Neutrophil (primary cell): ENCODE measurements at regions not wholly inside any gene's neighbourhood (a gene's known extent, or its start where the extent isn't known, plus 50 kb on each side); places are given as distances from the start of the nearest gene placed in this dataset.

ENCODE experiments used
- H3K27ac ChIP-seq: fragments of 200-600 bp; sonication (generic); 2 replicates; pipeline ENCODE4 v1.5.1; 2016; ENCODE audit warnings: mild to moderate bottlenecking, moderate library complexity
- H3K27me3 ChIP-seq: fragments of 200-600 bp; sonication (generic); 2 replicates; pipeline ENCODE4 v1.6.0; 2016; ENCODE audit warnings: mild to moderate bottlenecking
- H3K36me3 ChIP-seq: fragments of 200-600 bp; sonication (generic); 2 replicates; pipeline ENCODE4 v1.5.1; 2017
- H3K4me1 ChIP-seq, 2 experiments: fragments of 200-600 bp in 1 of 2; sonication (generic) in 1 of 2; 1 replicate in 1 of 2; 2 replicates in 1 of 2; pipeline versions ENCODE4 v1.5.1 to v1.6.1; 2013 to 2016; ENCODE audit warnings: low read depth in 1 of 2, low read length in 1 of 2, mild to moderate bottlenecking in 1 of 2, moderate library complexity in 1 of 2; ENCODE audit not compliant: control insufficient read depth in 1 of 2, insufficient read depth in 1 of 2
- H3K4me3 ChIP-seq, 2 experiments: fragments of 200-600 bp in 1 of 2; sonication (generic) in 1 of 2; 1 replicate in 1 of 2; 2 replicates in 1 of 2; pipeline ENCODE4 v1.5.1; 2013 to 2016; ENCODE audit warnings: low read depth in 1 of 2, low read length in 1 of 2, mild to moderate bottlenecking in 1 of 2, moderate library complexity in 1 of 2
- H3K9me3 ChIP-seq: fragments of 200-600 bp; sonication (generic); 2 replicates; pipeline ENCODE4 v1.5.1; 2016
- CTCF ChIP-seq: fragments of 200-600 bp; sonication (generic); IDR thresholded peaks from 2 replicates; pipeline ENCODE4 v1.5.1; 2016; ENCODE audit warnings: antibody characterized with exemption

- no peak overlapping the region for H3K4me3 ChIP-seq
- H3K27ac ChIP-seq = no peak overlapping the region
- H3K36me3 ChIP-seq = no peaks in the 10 kb centered on the region
- no peak for TF ChIP-seq CTCF
- H3K27me3 ChIP-seq = peaks cover 51% of the 10 kb centered on the region
- no peaks in the 10 kb centered on the region for H3K4me1 ChIP-seq
- H3K9me3 ChIP-seq = no peaks in the 10 kb centered on the region
Measured at GRCh38 chr22:49272546-49273125, 555.0 kb downstream of the BRD1 start.

GRCh38 chr22:49271831-49272230, 555.8 kb downstream of the BRD1 start:
- H3K36me3 ChIP-seq = no peaks in the 10 kb centered on the region
- H3K4me1 ChIP-seq = no peaks in the 10 kb centered on the region
- no peak overlapping the region for H3K4me3 ChIP-seq
- H3K27me3 ChIP-seq = peaks cover 53% of the 10 kb centered on the region
- no peak overlapping the region for H3K27ac ChIP-seq
- no peaks in the 10 kb centered on the region for H3K9me3 ChIP-seq
- TF ChIP-seq CTCF = no peak

GRCh38 chr22:49271369-49271727, 556.3 kb downstream of the BRD1 start:
- peaks cover 53% of the 10 kb centered on the region for H3K27me3 ChIP-seq
- H3K36me3 ChIP-seq = no peaks in the 10 kb centered on the region
- H3K9me3 ChIP-seq = no peaks in the 10 kb centered on the region
- H3K4me1 ChIP-seq = no peaks in the 10 kb centered on the region
- H3K4me3 ChIP-seq = no peak overlapping the region
- H3K27ac ChIP-seq = no peak overlapping the region
- no peak for TF ChIP-seq CTCF

- H3K27ac ChIP-seq = no peak overlapping the region
- H3K9me3 ChIP-seq = no peaks in the 10 kb centered on the region
- no peak overlapping the region for H3K4me3 ChIP-seq
- peaks cover 53% of the 10 kb centered on the region for H3K27me3 ChIP-seq
- no peaks in the 10 kb centered on the region for H3K36me3 ChIP-seq
- H3K4me1 ChIP-seq = no peaks in the 10 kb centered on the region
- no peak for TF ChIP-seq CTCF
Measured at GRCh38 chr22:49270595-49271368, 556.9 kb downstream of the BRD1 start.

GRCh38 chr22:49269928-49270327, 557.7 kb downstream of the BRD1 start:
- H3K4me3 ChIP-seq = no peak overlapping the region
- TF ChIP-seq CTCF = no peak
- H3K9me3 ChIP-seq = no peaks in the 10 kb centered on the region
- H3K4me1 ChIP-seq = no peaks in the 10 kb centered on the region
- no peaks in the 10 kb centered on the region for H3K36me3 ChIP-seq
- no peak overlapping the region for H3K27ac ChIP-seq
- H3K27me3 ChIP-seq = peaks cover 53% of the 10 kb centered on the region
